Stimulated activated naive B cell treated with anti-CD40 and anti-IgM and Interleukin-4, amounts not matched to agents 10 μg/mL and 1 μg/mL and 100 μg/mL, for 72 hours (primary cell): ENCODE measurements at regions not wholly inside any gene's neighbourhood (a gene's known extent, or its start where the extent isn't known, plus 50 kb on each side); places are given as distances from the start of the nearest gene placed in this dataset.

Source experiments
- ATAC-seq, 2 donors: fragments of 150-1000 bp; cut with Tn5 transposase; replicated peaks; 2 replicates each; pipeline ENCODE4 v1.10.0; 2021; ENCODE audit warnings: moderate library complexity in 1 of 2
- DNase-seq: peaks from one replicate; pipeline ENCODE4 v3.0.0; 2021
- H3K27ac Mint-ChIP-seq: one replicate; pipeline ENCODE4 v1.8.0; 2022; ENCODE audit warnings: mild to moderate bottlenecking, mixed read lengths
- H3K27me3 Mint-ChIP-seq, 2 donors: one replicate each; pipeline ENCODE4 v1.8.0; 2022; ENCODE audit warnings: mixed read lengths in 2 of 2
- H3K36me3 Mint-ChIP-seq, 2 donors: one replicate each; pipeline ENCODE4 v1.8.0; 2022; ENCODE audit warnings: mixed read lengths in 2 of 2, mild to moderate bottlenecking in 1 of 2
- H3K4me1 Mint-ChIP-seq, 2 donors: one replicate each; pipeline ENCODE4 v1.8.0; 2022; ENCODE audit warnings: mixed read lengths in 2 of 2, mild to moderate bottlenecking in 1 of 2
- H3K4me3 Mint-ChIP-seq, 2 donors: one replicate each; pipeline ENCODE4 v1.8.0; 2022; ENCODE audit warnings: mild to moderate bottlenecking in 2 of 2, mixed read lengths in 2 of 2, moderate library complexity in 1 of 2
- H3K9me3 Mint-ChIP-seq, 2 donors: one replicate each; pipeline ENCODE4 v1.8.0; 2022; ENCODE audit warnings: mixed read lengths in 2 of 2, mild to moderate bottlenecking in 1 of 2

- Mint-ChIP-seq H3K4me1 (no peaks in the 10 kb centered on the region), H3K9me3 (peaks cover 14 to 17% of the 10 kb centered on the region in 2 donors), H3K27me3 (peaks cover 16 to 34% of the 10 kb centered on the region in 2 donors), H3K4me3 (no peak overlapping the region), H3K27ac (no peak overlapping the region), H3K36me3 (no peaks in the 10 kb centered on the region)
- DNase-seq (no peak), ATAC-seq (no peak)
Measured at GRCh38 chr1:37158113-37158749, 123.9 kb upstream of the GRIK3 start.

GRCh38 chr1:37159102-37159501 lies 124.8 kb upstream of the GRIK3 start:
- Mint-ChIP-seq H3K27ac (no peak overlapping the region), H3K4me3 (no peak overlapping the region), H3K4me1 (no peaks in the 10 kb centered on the region), H3K36me3 (no peaks in the 10 kb centered on the region), H3K9me3 (peaks cover 14 to 17% of the 10 kb centered on the region in 2 donors), H3K27me3 (peaks cover 13 to 30% of the 10 kb centered on the region in 2 donors)
- DNase-seq: no peak
- ATAC-seq: no peak

- H3K27me3 Mint-ChIP-seq: peaks cover 0 to 18% of the 10 kb centered on the region in 2 donors
Measured at GRCh38 chr1:37161171-37161570, 126.9 kb upstream of the GRIK3 start.

GRCh38 chr1:37162059-37162458 lies 127.7 kb upstream of the GRIK3 start:
- H3K27me3 Mint-ChIP-seq: peaks cover 0 to 16% of the 10 kb centered on the region in 2 donors
- no peak overlapping the region for H3K4me3 Mint-ChIP-seq
- H3K27ac Mint-ChIP-seq: no peak overlapping the region
- no peaks in the 10 kb centered on the region for H3K4me1 Mint-ChIP-seq
- DNase-seq (no peak), ATAC-seq (no peak)
- peaks cover 14 to 20% of the 10 kb centered on the region in 2 donors for H3K9me3 Mint-ChIP-seq
- H3K36me3 Mint-ChIP-seq: peaks cover 1 to 4% of the 10 kb centered on the region in 2 donors

More at GRCh38 chr1:37161171-37161570, 126.9 kb upstream of the GRIK3 start:
- no peak overlapping the region for H3K4me3 Mint-ChIP-seq
- ATAC-seq (no peak), DNase-seq (no peak)
- peaks cover 1 to 4% of the 10 kb centered on the region in 2 donors for H3K36me3 Mint-ChIP-seq
- H3K27ac Mint-ChIP-seq: no peak overlapping the region
- peaks cover 14 to 17% of the 10 kb centered on the region in 2 donors for H3K9me3 Mint-ChIP-seq
- no peaks in the 10 kb centered on the region for H3K4me1 Mint-ChIP-seq

GRCh38 chr1:37166005-37166404 lies 131.7 kb upstream of the GRIK3 start:
- ATAC-seq: no peak
- no peak for DNase-seq
- Mint-ChIP-seq H3K36me3 (peaks cover 1 to 4% of the 10 kb centered on the region in 2 donors), H3K4me1 (no peaks in the 10 kb centered on the region), H3K27me3 (peaks cover 23 to 26% of the 10 kb centered on the region in 2 donors), H3K27ac (no peak overlapping the region), H3K9me3 (peaks cover 13 to 20% of the 10 kb centered on the region in 2 donors), H3K4me3 (no peak overlapping the region)

GRCh38 chr1:37167479-37167878 lies 133.2 kb upstream of the GRIK3 start:
- H3K27me3 Mint-ChIP-seq: peaks cover 23 to 29% of the 10 kb centered on the region in 2 donors
- H3K27ac Mint-ChIP-seq: no peak overlapping the region
- peaks cover 1 to 4% of the 10 kb centered on the region in 2 donors for H3K36me3 Mint-ChIP-seq
- no peak overlapping the region for H3K4me3 Mint-ChIP-seq
- DNase-seq (no peak), ATAC-seq (no peak)
- H3K9me3 Mint-ChIP-seq: peaks cover 8 to 13% of the 10 kb centered on the region in 2 donors
- H3K4me1 Mint-ChIP-seq: no peaks in the 10 kb centered on the region

GRCh38 chr1:37169241-37169640 lies 134.9 kb upstream of the GRIK3 start:
- peaks cover 8 to 13% of the 10 kb centered on the region in 2 donors for H3K9me3 Mint-ChIP-seq

GRCh38 chr1:37169743-37170275 lies 135.5 kb upstream of the GRIK3 start:
- Mint-ChIP-seq H3K36me3 (peaks cover 1 to 4% of the 10 kb centered on the region in 2 donors), H3K27ac (no peak overlapping the region), H3K9me3 (peaks cover 7 to 13% of the 10 kb centered on the region in 2 donors), H3K4me1 (no peaks in the 10 kb centered on the region), H3K4me3 (no peak overlapping the region), H3K27me3 (peaks cover 28 to 40% of the 10 kb centered on the region in 2 donors)
- DNase-seq (no peak), ATAC-seq (no peak)

More at GRCh38 chr1:37169241-37169640, 134.9 kb upstream of the GRIK3 start:
- Mint-ChIP-seq H3K4me1 (no peaks in the 10 kb centered on the region), H3K27ac (no peak overlapping the region), H3K36me3 (peaks cover 1 to 4% of the 10 kb centered on the region in 2 donors), H3K4me3 (no peak overlapping the region), H3K27me3 (peaks cover 23 to 40% of the 10 kb centered on the region in 2 donors)
- ATAC-seq (no peak), DNase-seq (no peak)

GRCh38 chr1:37171691-37172090 lies 137.4 kb upstream of the GRIK3 start:
- Mint-ChIP-seq H3K4me3 (no peak overlapping the region), H3K36me3 (no peaks in the 10 kb centered on the region), H3K9me3 (peaks cover 5 to 13% of the 10 kb centered on the region in 2 donors), H3K27me3 (peaks cover 45 to 53% of the 10 kb centered on the region in 2 donors), H3K27ac (no peak overlapping the region), H3K4me1 (no peaks in the 10 kb centered on the region)
- DNase-seq (no peak), ATAC-seq (no peak)

- Mint-ChIP-seq H3K27me3 (peaks cover 32 to 46% of the 10 kb centered on the region in 2 donors), H3K27ac (no peak overlapping the region), H3K4me1 (no peaks in the 10 kb centered on the region), H3K9me3 (no peaks in the 10 kb centered on the region), H3K36me3 (no peaks in the 10 kb centered on the region), H3K4me3 (no peak overlapping the region)
- ATAC-seq (no peak), DNase-seq (no peak)
Measured at GRCh38 chr1:37174341-37174740, 140.0 kb upstream of the GRIK3 start.

GRCh38 chr1:37174876-37175275 lies 140.6 kb upstream of the GRIK3 start:
- ATAC-seq: no peak
- Mint-ChIP-seq H3K36me3 (no peaks in the 10 kb centered on the region), H3K27me3 (peaks cover 31 to 46% of the 10 kb centered on the region in 2 donors), H3K4me1 (no peaks in the 10 kb centered on the region), H3K27ac (no peak overlapping the region), H3K4me3 (no peak overlapping the region), H3K9me3 (no peaks in the 10 kb centered on the region)
- DNase-seq: no peak

- no peak overlapping the region for H3K27ac Mint-ChIP-seq
- DNase-seq (no peak), ATAC-seq (no peak)
- no peak overlapping the region for H3K4me3 Mint-ChIP-seq
- H3K4me1 Mint-ChIP-seq: no peaks in the 10 kb centered on the region
- no peaks in the 10 kb centered on the region for H3K9me3 Mint-ChIP-seq
- H3K36me3 Mint-ChIP-seq: no peaks in the 10 kb centered on the region
- H3K27me3 Mint-ChIP-seq: peaks cover 32 to 49% of the 10 kb centered on the region in 2 donors
Measured at GRCh38 chr1:37175666-37176215, 141.4 kb upstream of the GRIK3 start.

GRCh38 chr1:37176269-37176668 lies 142.0 kb upstream of the GRIK3 start:
- Mint-ChIP-seq H3K27me3 (peaks cover 36 to 55% of the 10 kb centered on the region in 2 donors), H3K9me3 (no peaks in the 10 kb centered on the region), H3K4me3 (no peak overlapping the region), H3K4me1 (no peaks in the 10 kb centered on the region), H3K36me3 (no peaks in the 10 kb centered on the region), H3K27ac (no peak overlapping the region)
- no peak for DNase-seq
- ATAC-seq: no peak

GRCh38 chr1:37177230-37177864 lies 143.0 kb upstream of the GRIK3 start:
- H3K27me3 Mint-ChIP-seq: peaks cover 47 to 60% of the 10 kb centered on the region in 2 donors
- no peaks in the 10 kb centered on the region for H3K4me1 Mint-ChIP-seq
- H3K27ac Mint-ChIP-seq: no peak overlapping the region
- H3K4me3 Mint-ChIP-seq: no peak overlapping the region
- DNase-seq: no peak
- peaks cover 0 to under 1% of the 10 kb centered on the region in 2 donors for H3K36me3 Mint-ChIP-seq
- H3K9me3 Mint-ChIP-seq: peaks cover 0 to 2% of the 10 kb centered on the region in 2 donors
- ATAC-seq: no peak
